Inferior parietal cortex (tissue), 1 donor: ENCODE measurements at regions not wholly inside any gene's neighbourhood (a gene's known extent, or its start where the extent isn't known, plus 50 kb on each side); places are given as distances from the start of the nearest gene placed in this dataset.
"Not testable (repeated sequence)": the region's sequence is repeated elsewhere in the genome, so short reads cannot be mapped to it uniquely, and the experiment has no call there.

Source experiments
- DNase-seq: peaks from one replicate; pipeline ENCODE4 v3.0.0-alpha.2; 2016; ENCODE audit errors: extremely low spot score

DNA sequence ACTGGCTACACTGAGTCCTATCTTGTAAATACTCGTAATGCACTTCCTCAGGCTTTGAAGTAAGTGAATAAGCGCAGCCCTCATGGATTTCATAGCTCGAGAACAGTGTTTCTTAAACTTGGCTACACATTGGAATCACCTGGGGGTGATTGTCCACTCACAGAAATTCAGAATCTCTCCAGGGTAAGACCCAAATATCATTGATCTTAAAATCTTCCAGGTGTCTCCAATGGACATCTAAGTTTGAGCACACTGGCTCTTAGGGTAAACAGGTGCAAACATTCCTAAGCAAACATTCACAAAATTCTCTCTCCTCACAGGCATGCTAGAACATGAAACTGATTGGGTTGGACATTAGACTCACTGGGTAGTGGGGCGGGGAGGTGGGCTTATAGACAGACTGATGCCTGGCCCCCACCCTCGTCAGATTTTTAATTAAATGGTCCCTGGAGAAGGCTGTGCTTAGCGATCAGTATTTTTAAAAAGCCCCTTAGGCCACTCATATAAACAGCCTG, 279.7 kb upstream of the TBL1XR1 start:
- no peak for DNase-seq

DNA sequence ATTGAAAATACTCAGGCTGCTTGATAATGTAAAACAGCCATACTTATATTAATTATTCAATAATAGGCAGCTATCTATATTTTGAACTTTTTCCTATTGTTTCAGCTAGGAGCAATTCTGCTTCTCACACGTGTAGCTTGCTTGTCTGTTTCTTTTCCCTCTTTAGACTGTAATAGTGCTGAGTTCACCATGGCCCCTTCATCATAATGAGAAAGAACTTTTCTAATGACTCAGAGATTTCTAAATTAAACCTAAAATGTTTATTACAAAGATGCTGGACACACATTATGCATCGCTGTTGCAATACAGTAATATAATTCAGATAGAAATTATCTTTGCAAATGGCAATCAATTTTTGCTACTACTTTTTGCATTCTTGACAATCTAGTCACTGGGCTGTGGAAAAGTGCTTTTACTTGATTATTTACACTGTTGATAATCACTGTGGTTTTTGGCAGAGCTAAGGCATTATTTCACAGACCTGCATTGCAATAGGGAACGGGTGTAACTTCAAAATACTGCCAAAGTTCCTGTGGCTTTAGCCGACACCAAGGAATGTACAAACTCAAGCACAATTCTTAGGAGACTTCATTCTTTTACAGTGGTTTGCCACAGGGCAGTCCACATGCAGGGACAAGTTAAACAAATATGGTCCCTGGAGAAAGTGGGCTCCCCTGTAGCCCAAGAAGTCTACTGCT, 281.0 kb upstream of the TBL1XR1 start:
- DNase-seq = no peak

DNA sequence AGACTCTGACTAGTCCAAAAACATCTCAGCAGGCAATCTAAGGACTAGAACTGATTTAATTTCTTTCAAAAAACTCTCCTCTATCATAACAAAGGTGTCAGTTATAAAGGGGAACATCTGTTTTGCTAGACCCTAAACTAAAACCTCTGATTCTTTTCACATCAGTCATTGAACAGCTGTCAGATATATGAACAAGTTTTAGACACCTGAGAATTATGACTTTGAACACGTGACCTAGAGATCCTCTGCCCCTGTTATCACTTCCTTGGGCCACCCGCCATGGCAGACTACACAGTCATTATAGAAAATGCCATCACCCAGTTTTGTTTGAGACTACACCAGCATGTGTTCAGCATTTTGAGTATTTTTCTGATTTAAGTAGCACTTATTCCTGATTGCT, 282.3 kb upstream of the TBL1XR1 start:
- DNase-seq = no peak

DNA sequence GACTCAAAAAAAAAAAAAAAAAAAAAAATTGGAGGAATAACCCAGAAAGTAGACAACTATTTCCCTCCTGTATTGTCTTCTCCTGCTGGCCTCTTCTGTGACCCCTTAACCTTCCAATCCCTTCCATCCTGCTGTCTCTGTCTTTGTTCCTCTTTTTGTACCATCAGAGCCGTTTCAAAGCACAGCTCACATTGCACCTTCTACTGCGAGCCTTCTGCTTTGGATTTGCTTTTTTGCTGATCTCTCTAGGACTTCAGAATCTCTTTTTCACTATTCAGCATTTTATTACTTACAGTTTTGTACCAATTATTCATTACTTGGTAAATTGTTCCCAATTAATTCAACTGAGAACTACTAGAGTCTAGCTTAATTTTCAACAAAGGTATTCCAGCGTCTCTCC, 284.0 kb upstream of the TBL1XR1 start:
- no peak for DNase-seq

DNA sequence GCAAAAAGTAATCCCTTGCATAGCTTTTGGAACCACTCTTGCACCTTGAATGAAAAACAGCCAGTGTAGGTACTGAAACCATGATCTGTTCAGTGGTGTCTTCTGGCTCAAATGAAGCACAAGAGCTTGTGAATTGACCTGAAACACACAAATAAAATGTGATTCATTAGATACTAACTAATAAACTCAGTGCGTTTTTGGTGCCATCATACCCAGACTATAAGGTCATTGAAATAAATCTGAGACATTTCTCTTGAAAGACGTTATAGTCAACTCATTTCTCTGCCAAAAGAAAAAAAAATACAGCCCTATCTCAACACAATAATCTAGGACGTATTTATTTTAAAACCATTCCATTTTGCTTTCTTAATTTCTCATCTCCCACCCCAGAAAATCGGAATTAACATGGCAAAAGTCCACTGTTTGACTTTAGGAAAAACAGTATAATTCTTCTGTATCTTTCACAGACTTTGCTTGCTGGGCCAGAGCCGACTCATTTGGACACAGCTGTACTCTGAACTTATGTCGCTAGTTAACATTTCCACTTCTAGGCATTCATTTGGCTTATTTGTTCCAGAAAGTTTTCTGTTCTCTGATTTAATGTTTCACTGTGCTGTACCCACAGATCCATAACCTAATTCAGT, 284.9 kb upstream of the TBL1XR1 start:
- no peak for DNase-seq

DNA sequence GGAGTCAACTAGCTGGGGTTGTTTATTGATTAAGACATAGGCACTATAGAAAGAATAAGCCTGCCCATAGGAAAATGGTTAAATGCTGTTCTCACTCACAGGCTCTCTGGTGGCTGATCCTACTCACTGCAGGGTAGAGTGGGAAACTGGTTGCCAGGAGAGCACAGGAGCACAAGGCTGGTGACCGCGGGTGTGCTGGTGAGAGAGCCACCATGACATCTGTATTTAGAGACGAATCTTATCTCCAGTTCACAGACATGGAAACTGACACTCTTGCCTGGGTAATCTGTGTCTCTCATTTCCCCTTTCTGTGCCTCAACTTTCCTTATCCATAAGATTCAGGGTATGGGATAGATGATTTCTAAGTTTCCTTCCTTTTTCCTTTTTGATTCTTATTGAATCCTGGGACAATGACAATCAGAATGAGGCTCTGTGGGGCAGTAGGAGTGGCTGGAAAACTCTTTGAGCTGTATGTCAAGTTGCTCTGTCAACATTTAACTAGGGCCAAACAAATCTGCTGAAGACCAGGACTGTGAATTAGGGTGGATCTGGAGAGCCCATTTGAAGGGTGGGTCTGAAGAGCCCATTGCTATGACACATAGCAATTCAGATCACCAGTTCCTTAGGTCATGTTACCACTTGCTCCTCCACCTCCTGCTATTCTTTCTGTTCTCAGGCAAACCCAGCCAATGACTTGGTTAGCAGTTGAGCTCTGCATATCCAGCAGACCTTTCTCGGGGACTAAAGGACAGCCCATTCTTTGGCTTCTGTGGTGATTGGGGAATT, 286.1 kb upstream of the TBL1XR1 start:
- no peak for DNase-seq

DNA sequence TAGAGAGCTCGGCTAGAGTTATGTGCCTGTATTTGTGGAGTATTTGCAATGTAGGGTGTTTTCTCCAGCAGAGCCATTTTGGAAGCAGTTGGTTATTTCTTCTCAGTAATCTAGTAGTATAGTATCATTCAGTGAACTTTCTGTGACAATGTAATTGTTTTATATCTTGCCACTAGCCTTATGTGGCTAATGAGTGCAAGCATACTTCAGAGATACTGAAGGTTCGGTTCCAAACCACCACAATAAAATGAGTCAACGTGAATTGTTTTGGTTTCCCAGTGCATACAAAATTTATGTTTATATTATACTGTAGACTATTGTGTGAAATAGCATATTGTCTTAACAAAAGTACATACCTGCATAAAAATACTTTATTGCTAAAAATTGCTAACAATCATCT, 286.9 kb upstream of the TBL1XR1 start:
- DNase-seq = no peak

DNA sequence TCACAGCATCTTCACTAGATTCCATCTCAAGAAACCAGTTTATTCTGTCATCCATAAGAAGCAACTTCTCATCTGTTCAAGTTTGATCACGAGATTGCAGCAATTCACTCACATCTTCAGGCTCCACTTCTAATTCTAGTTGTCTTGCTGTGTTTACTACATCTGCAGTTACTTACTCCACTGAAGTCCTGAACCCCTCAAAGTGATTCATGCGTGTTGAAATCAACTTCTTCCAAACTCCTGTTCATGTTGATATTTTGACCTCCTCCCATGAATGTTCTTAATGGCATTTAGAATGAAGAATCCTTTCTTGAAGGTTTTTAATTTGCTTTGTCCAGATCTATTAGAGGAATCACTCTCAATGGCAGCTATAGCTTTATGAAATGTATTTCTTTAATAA, 287.6 kb upstream of the TBL1XR1 start:
- DNase-seq = no peak

DNA sequence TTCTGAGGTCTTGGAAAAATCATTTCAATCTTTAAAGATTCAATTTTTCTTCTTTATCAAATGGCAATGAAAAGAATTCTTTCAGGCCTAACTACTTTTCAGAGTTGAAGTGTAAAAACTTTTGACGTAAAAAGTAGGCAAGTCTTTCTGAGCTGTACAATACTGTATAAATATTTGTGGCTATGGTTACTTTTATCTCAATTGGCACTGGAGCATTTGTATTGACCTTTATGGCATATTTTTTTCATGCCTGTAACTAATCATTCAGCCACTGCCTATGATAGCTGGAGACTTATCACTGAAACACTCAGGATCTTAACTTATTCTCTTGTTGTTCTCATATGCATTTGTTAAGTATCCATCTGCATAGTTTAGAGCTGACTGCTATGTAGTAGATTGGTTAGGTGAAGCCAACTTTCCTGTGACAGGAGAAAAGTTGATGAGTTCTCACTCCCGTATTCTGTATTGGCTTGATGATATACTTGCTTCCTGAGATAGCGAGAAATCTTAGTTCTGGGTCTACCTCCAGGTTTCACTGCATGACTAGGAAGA, 290.4 kb upstream of the TBL1XR1 start:
- no peak for DNase-seq

DNA sequence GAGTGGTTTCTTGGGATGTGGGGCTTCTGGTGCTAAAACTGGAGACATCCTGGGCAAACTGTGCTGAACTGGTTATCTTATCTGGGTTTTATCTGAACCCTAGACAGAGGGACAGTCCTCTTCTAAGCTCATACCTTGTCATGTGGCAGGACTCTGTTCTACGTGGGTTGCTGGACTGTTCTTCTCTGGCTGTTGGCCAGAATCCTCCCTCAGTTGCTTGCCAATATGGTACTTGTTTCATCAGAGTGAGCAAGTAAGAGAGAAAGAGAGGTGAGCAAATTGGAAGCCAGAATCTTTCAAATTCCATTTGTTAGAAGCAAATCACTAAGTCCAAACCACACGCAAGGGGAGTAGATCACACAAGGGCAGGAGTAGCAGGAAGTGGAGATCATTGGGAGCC, 291.5 kb upstream of the TBL1XR1 start:
- no peak for DNase-seq

DNA sequence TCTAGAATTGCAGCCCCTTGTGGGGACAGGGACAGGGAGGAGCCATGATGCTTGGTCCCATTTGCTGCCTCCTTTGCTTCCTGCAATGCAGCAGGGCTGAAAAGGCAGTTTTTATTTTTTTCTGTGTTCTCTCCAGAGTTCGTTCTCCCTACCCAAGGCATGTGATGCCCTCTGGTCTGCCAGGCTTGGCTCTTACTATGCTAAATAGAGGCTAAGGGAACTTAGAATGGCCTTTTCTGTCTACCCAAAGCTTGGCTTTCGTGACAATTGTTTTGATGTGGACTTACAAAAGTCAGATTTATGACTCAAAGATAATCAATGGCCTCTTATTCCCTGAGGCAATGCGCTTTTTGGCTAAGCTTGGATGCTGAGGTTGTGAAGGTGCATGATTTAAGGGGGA, 293.3 kb upstream of the TBL1XR1 start:
- peak; percentile 80 for DNase-seq

DNA sequence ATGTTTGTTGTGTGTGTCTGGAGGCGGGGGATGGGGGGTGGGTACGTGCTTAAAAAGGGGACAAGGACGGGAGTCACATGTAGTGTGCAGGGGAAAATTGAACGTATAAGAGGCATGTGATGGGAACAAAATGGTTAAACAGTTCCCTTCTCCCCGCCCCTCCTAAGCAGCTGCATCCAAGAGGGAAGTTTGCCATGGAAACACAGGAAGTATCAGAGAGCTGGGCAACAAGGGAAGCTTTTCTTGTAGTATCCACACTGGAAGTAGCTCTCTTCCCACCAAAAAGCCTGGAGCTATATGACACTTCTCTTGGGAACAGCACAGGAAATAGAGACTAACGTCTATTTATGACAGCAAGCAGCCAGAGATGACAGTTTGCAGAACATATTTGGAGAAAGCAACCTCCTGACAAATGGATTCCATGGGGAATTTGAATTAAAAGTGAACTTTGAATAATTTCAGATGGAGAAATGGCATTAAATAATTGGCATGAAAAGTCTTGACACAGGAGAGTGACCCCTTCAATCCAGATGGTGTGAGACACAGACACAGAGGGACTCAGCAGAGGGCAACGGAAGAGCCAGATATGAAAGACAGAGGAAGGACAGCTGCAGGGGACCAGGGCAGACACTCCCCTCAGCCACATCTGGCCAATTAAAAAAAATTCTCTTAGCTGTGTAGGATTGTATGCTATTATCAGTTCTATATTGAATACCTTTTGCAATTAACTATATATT, 294.2 kb upstream of the TBL1XR1 start:
- DNase-seq = peak; percentile 78

DNA sequence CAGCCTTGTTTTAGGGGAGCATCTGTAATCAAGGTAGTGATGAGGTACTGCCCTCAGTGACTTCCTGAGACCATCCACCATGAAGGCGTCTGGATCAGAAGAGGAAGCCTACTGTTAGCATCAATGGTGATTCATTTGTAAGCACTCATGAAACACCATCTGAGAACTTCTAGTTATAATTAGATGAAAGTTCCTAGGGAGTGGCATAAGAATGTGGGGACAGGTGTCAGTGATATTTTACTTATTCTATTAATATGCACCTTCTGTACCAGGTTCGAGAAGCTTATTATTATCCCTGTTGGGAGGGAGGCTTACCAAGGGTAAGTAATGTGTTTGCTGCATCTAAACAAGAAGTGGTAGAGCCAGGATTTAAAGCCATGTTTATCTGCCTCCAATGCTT, 295.8 kb upstream of the TBL1XR1 start:
- DNase-seq = no peak

DNA sequence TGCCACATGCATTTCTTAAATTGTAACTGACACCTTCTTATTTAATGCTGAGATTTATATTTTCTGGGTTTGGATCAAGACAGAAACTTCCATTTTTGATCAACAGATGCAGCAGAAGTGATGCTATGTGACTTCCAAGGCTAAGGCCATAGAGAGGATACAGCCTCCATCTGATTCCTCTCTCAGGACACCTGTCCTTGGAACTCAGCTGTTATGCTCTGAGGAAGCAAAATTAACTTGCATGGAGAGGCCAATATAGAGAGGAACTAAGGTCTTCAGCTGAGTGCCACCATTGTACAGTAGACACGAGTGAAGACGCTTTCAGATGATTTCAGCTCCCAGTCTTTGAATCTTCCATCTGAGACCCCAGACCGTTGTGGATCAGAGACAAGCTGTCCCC, 296.9 kb upstream of the TBL1XR1 start:
- no peak for DNase-seq

DNA sequence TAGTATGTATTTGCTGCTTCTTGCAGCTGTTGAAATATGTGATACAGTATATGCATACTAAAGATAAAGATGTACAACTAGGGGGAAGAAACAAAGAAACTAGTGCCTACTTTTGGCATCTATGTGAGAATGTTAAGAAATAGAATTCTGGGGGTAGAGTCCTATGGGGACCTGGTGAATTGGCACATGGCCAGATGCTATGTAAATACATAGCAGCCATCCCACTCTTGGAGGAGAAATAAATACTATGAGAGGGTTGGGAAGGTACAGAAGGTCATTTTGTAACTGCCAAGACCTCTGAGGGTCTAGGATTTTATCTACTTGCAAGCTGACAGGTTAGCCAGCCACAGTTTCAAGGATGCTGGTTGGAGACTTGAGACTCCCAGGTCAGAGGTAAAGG, 298.3 kb upstream of the TBL1XR1 start:
- no peak for DNase-seq

DNA sequence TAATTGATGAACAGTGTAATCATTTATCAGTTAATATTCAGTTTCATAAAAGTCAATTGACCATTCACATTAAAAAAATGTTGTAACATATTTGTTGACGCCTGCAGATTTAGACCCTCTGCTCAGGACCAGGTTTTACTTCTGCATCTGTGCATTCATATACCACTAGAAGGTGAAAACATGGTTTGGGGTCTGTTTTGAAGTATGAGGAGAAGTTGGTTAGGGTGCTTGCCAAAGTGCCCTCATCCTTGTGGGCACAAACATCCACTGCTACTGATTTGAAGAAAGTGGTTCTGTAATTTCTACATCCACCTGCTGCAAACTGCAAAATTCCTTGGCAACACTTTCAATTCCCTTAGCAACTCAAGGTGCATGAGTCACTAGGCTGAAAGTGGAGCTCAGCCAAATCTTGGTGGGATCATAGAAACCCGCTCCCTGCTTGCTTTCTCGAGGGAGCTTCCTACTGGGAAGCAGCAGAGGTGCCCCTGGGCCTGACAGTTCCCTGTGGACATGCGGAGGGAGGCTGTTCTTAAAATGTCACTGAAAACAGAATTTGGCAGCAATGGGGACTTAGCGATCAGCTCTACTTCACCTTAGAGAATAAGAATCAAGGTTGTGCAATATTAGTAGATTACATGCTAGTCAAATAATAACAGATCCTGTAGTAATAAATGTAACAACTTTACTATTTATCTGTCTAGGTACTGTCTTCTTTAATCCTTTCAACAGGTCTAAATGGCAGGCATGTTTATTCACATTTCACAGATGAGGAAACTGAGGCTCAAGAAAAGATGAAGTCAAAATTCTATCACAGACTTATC, 301.0 kb upstream of the TBL1XR1 start:
- no peak for DNase-seq

DNA sequence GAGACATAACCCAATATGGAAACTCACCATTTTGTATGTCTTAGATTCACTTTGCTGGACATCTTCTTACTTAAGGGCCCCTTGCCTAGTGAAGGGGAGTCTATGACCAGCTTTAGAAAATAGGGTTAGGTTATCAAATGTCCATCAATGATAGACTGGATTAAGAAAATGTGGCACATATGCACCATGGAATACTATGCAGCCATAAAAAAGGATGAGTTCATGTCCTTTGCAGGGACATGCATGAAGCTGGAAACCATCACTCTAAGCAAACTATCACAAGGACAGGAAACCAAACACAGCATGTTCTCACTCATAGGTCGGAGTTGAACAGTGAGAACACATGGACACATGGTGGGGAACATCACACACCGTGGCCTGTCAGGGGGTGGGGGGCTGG, 301.8 kb upstream of the TBL1XR1 start:
- not testable (repeated sequence) for DNase-seq

DNA sequence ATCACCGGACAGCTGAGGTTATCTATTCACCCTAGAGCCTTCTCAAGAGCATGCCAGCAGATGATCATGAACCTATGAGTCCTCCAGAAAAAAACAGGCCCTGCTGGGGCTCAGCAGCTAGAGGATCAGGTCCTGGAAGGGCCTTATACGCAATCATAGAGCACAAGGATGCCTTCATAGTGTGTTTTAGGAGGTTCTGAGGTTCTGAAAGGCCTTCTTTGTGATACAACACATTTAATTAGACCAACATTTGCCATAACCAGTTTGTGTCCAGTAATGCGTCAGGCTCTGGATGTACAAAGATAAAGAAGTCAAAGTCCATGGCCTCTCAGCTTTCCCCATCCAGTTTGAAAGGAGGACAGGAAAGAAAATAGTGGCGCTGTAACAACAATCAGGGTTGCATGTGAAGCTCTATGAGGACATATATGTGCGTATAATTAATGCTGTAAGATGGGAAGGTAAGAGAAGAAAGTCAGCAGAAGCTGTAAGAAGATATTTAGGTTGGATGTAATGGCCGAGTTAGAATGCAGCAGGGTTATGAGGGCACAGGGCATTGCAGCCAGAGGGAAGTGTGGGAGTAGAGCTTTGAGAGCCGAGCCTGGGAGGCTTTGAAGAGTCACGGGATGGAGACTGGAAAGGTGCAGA, 302.6 kb upstream of the TBL1XR1 start:
- no peak for DNase-seq

DNA sequence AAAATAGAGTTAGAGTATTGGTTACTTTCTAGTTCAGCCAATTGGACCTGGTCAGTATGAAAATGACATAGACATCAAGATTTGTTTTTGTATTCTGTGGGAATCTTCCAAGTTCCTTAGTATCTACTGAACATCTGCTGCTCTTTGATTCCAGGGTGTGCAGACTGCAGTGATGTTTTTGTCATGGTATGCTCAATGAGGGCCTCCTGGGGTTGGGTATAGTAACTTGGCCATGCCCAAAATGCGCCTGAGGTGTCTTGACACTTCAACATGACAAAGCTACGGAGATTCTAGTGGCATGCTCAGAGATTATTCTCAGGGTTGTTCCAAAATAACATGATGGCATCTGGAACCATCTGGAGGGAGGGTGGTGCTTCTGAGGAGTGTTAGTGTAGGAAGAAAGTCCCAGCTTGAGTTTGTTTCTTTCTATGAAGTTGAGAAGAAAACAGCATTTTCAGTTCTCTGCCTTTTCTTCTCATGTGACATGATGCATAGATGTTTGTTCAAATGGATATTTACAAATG, 313.5 kb upstream of the TBL1XR1 start:
- DNase-seq = no peak
